ENCODE measurements at regions not wholly inside any gene's neighbourhood (a gene's known extent, or its start where the extent isn't known, plus 50 kb on each side); places are given as distances from the start of the nearest gene placed in this dataset.

GRCh38 chr18:22484471-22484870 is 66.8 kb upstream of the CTAGE1 start:
- 98 to 100% methylated on average over 2 of the region's 2 CpGs for WGBS, 2 donors
- intact Hi-C loops (cut with DNase I; ENCODE audit: low total_unique reads): no loop called here
- no peak for DNase-seq (ENCODE audit: low spot score in 2 of 2)
- H3K4me3 ChIP-seq (ENCODE audit: low read depth, poor library complexity, severe bottlenecking): no peak overlapping the region
- TF ChIP-seq POLR2A (IDR thresholded peaks at IDR 0.05): no peak
- no peak for TF ChIP-seq CTCF (IDR thresholded peaks at IDR 0.05)

GRCh38 chr18:22485808-22486244 is 68.1 kb upstream of the CTAGE1 start:
- TF ChIP-seq CTCF (IDR thresholded peaks at IDR 0.05) (no peak), POLR2A (IDR thresholded peaks at IDR 0.05) (no peak)
- no peak overlapping the region for H3K4me3 ChIP-seq (ENCODE audit: low read depth, poor library complexity, severe bottlenecking)
- intact Hi-C loops (cut with DNase I; ENCODE audit: low total_unique reads): no loop called here
- 48 to 67% methylated on average over 6 of the region's 6 CpGs for WGBS, 2 donors
- DNase-seq (ENCODE audit: low spot score in 2 of 2): no peak

GRCh38 chr18:22486667-22487066 is 69.0 kb upstream of the CTAGE1 start:
- 42 to 58% methylated on average over 1 of the region's 1 CpG for WGBS, 2 donors
- H3K4me3 ChIP-seq (ENCODE audit: low read depth, poor library complexity, severe bottlenecking): no peak overlapping the region
- TF ChIP-seq CTCF (IDR thresholded peaks at IDR 0.05) (no peak), POLR2A (IDR thresholded peaks at IDR 0.05) (no peak)
- peak in 1 of 2 donors; percentile 55 for DNase-seq (ENCODE audit: low spot score in 2 of 2)
- intact Hi-C loops (cut with DNase I; ENCODE audit: low total_unique reads): no loop called here

- H3K4me3 ChIP-seq (ENCODE audit: low read depth, poor library complexity, severe bottlenecking): no peak overlapping the region
- no peak for DNase-seq (ENCODE audit: low spot score in 2 of 2)
- WGBS, 2 donors: 49 to 62% methylated on average over 5 of the region's 5 CpGs
- no peak for TF ChIP-seq CTCF (IDR thresholded peaks at IDR 0.05)
- TF ChIP-seq POLR2A (IDR thresholded peaks at IDR 0.05): no peak
- intact Hi-C loops (cut with DNase I; ENCODE audit: low total_unique reads): no loop called here
Observed at GRCh38 chr18:22488554-22488953, 70.8 kb upstream of the CTAGE1 start.

GRCh38 chr18:22489704-22490103 is 72.0 kb upstream of the CTAGE1 start:
- TF ChIP-seq CTCF (IDR thresholded peaks at IDR 0.05) (no peak), POLR2A (IDR thresholded peaks at IDR 0.05) (no peak)
- DNase-seq (ENCODE audit: low spot score in 2 of 2): no peak
- 70% methylated on average over 1 of the region's 1 CpG for WGBS, 2 donors
- intact Hi-C loops (cut with DNase I; ENCODE audit: low total_unique reads): loop anchor here (10.0 kb wide), 1 partner anchor 55 kb away; no protein-coding TSS in a partner anchor
- H3K4me3 ChIP-seq (ENCODE audit: low read depth, poor library complexity, severe bottlenecking): no peak overlapping the region

GRCh38 chr18:22490429-22490846 is 72.7 kb upstream of the CTAGE1 start:
- TF ChIP-seq CTCF (IDR thresholded peaks at IDR 0.05): no peak
- TF ChIP-seq POLR2A (IDR thresholded peaks at IDR 0.05): no peak
- intact Hi-C loops (cut with DNase I; ENCODE audit: low total_unique reads): loop anchor here (10.0 kb wide), 1 partner anchor 54 kb away; no protein-coding TSS in a partner anchor
- no peak overlapping the region for H3K4me3 ChIP-seq (ENCODE audit: low read depth, poor library complexity, severe bottlenecking)
- no peak for DNase-seq (ENCODE audit: low spot score in 2 of 2)
- WGBS, 2 donors: 60 to 74% methylated on average over 4 of the region's 4 CpGs

Data from lower leg skin (tissue), 4 donors.